Activated T-cell treated with anti-CD3 and anti-CD28 coated beads, Interleukin-2, amount 50 U/mL, for 72 hours (primary cell): ENCODE measurements at regions not wholly inside any gene's neighbourhood (a gene's known extent, or its start where the extent isn't known, plus 50 kb on each side); places are given as distances from the start of the nearest gene placed in this dataset.

Source experiments
- ATAC-seq, 2 donors: fragments of 150-1000 bp; cut with Tn5 transposase; replicated peaks in 1 of 2; 2 replicates each; pipeline ENCODE4 v1.10.0; 2021; ENCODE audit warnings: moderate library complexity in 2 of 2, mild to moderate bottlenecking in 1 of 2
- DNase-seq, 2 donors: peaks; one replicate each; pipeline ENCODE4 v3.0.0; 2021 to 2022; ENCODE audit warnings: mixed read lengths in 1 of 2
- H3K27ac Mint-ChIP-seq: one replicate; pipeline ENCODE4 v1.8.0; 2022; ENCODE audit warnings: mild to moderate bottlenecking, moderate library complexity, mixed read lengths
- H3K27me3 Mint-ChIP-seq: one replicate; pipeline ENCODE4 v1.8.0; 2022; ENCODE audit warnings: low read depth, mixed read lengths
- H3K36me3 Mint-ChIP-seq, 2 donors: one replicate each; pipeline ENCODE4 v1.8.0; 2022; ENCODE audit warnings: mixed read lengths in 2 of 2, mild to moderate bottlenecking in 1 of 2; ENCODE audit not compliant: insufficient read depth in 2 of 2
- H3K4me1 Mint-ChIP-seq: one replicate; pipeline ENCODE4 v1.8.0; 2022; ENCODE audit warnings: low read depth, mixed read lengths
- H3K4me3 Mint-ChIP-seq, 2 donors: one replicate each; pipeline ENCODE4 v1.8.0; 2022; ENCODE audit warnings: mild to moderate bottlenecking in 2 of 2, mixed read lengths in 2 of 2, moderate library complexity in 2 of 2
- H3K9me3 Mint-ChIP-seq, 2 donors: one replicate each; pipeline ENCODE4 v1.8.0; 2022; ENCODE audit warnings: mixed read lengths in 2 of 2

DNA sequence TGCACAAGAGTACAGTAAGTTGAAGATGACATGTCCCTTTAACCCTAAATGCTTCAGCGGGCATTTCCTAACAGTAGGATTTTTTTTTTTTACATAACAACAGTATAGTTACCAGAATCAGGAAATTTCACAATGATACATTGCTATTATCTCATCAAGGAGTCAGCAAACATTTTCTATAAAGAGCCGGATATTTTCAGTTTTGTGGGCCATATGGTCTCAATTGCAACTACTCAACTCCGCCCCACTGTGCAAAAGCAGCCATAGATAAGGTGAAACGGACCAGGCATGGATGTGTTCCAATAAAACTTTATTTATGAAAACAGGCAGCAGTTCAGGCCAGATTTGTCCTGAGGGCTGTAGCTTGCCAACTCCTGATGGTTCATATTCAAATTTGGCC lies 130.6 kb downstream of the SMAD6 start:
- ATAC-seq, result no peak
- H3K27me3 Mint-ChIP-seq, result no peaks in the 10 kb centered on the region
- H3K27ac Mint-ChIP-seq, result no peak overlapping the region
- no peak for DNase-seq
- H3K4me1 Mint-ChIP-seq, result no peaks in the 10 kb centered on the region
- no peaks in the 10 kb centered on the region for H3K9me3 Mint-ChIP-seq
- H3K36me3 Mint-ChIP-seq, result no peaks in the 10 kb centered on the region
- H3K4me3 Mint-ChIP-seq, result no peak overlapping the region

DNA sequence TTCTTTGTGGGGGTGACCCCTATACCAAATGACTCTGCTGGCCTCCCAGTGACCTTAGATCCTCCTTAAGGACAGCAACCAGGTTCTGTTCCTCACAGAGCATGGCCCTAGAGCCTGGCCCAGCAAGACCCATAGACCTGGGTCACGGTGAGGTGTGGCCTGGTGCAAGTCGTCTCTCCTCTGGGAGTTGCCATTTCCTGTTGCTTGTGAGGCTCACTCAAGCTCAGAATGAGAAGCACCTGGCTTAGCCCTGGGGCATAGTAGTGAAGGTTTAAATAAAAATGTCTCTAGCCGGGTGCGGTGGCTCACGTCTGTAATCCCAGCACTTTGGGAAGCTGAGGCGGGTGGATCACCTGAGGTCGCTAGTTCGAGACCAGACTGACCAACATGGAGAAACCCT lies 131.3 kb downstream of the SMAD6 start:
- DNase-seq, result no peak
- no peak for ATAC-seq
- no peak overlapping the region for H3K4me3 Mint-ChIP-seq

DNA sequence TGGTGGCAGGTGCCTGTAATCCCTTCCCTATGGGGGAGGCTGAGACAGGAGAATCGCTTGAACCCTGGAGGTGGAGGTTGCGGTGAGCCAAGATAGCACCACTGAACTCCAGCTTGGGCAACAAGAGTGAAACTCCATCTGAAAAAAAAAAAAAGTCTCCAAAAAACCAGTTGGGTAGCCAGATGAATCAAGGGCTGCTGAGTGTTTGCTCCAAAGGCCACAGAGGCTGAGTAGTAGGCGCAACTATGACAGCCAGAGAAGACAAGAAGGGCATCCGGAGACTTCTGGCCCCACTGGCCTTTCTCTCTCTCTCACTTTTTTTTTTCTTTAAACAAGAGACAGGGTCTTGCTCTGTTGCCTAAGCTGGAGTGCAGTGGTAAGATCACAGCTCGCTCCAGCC lies 131.8 kb downstream of the SMAD6 start:
- Mint-ChIP-seq H3K9me3 (no peaks in the 10 kb centered on the region), H3K4me1 (no peaks in the 10 kb centered on the region), H3K36me3 (no peaks in the 10 kb centered on the region), H3K27ac (no peak overlapping the region), H3K4me3 (no peak overlapping the region), H3K27me3 (no peaks in the 10 kb centered on the region)
- no peak for ATAC-seq
- no peak for DNase-seq

More for the DNA sequence above, 131.3 kb downstream of the SMAD6 start:
- H3K36me3 Mint-ChIP-seq, result no peaks in the 10 kb centered on the region
- no peaks in the 10 kb centered on the region for H3K9me3 Mint-ChIP-seq
- H3K27me3 Mint-ChIP-seq, result no peaks in the 10 kb centered on the region
- H3K27ac Mint-ChIP-seq, result no peak overlapping the region
- H3K4me1 Mint-ChIP-seq, result no peaks in the 10 kb centered on the region

DNA sequence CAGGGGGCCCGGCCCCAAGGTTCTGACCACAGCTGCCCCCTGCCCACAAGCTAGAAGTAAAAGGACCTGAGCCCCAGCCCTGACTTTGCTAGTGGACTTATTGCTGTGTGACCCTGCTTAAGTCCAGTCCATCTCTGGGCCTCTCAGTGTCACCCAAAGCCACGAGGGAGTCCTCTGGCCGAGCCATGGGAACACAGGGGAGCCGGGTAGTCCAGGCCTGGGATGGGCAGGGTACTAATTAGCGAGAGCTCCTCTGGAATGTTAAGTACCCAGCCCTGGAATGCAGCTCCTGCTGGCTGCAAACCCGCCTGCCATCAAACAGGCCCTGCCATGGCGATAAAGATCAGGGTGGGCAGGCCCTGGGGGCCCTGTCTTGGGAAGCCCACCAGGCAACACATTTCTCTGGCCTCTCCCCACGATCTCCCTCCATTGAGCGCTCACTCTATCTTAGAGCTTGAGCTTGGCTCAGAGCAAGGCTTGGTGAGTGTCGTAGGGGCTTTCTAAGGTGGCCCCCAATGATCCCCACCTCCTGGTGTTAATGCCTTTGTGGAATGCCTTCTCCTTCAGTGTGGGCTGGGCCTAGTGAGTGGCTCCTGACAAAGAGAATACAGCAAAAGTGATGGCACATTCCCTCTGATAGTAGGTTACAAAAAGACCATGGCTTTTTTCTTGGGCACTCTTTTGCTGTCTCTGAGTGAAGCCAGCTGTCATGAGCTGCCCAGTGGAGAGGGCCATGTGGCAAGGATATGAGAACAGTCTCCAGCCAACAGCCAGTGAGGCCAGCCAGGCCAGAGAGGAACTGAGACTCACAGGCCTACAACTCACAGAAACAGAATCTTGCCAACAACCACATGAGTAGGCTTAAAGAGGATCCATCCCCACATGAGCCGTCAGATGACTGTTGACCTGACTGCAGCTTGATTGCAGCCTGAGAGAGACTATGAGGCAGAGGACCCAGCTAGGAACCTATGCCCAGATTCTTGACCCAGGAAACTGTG lies 133.1 kb downstream of the SMAD6 start:
- no peaks in the 10 kb centered on the region for H3K4me1 Mint-ChIP-seq
- DNase-seq, result no peak
- no peaks in the 10 kb centered on the region for H3K9me3 Mint-ChIP-seq
- H3K27me3 Mint-ChIP-seq, result peaks cover 7% of the 10 kb centered on the region
- H3K27ac Mint-ChIP-seq, result no peak overlapping the region
- ATAC-seq, result no peak
- no peak overlapping the region for H3K4me3 Mint-ChIP-seq
- H3K36me3 Mint-ChIP-seq, result no peaks in the 10 kb centered on the region

DNA sequence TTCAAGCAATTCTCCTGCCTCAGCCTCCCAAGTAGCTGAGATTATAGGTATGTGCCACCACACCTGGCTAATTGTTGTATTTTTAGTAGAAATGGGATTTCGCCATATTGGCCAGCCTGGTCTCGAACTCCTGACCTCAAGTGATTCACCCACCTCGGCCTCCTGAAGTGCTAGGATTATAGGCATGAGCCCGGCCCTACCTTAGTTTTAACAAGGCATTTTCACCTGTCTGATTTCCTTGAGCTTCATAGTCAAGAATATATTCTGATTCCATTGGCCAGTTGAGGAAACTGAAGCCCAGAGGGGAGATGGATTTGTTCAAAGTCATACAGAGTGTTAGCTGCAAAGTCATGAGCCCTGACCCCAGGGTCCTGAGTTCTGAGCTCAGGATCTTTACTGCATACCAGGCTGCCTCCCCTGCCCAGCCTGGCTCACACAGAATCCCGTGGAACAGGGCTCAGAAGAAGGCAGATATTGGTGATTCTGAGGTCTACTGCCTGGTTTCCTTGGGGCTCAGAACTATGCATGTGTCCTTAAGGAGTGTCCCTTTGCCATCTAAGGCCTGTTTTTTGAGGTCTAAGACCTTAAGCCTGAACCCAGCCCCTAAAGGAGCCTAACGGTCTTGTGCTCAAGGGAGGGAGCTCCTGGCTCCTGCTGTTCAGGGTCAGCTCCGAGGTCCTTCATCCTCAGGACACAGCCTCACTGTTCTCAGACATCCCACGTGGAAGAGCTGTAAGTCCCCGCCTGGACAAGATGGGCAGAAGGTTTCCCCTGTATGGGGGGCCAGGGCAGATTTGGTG lies 134.4 kb downstream of the SMAD6 start:
- no peak for DNase-seq
- Mint-ChIP-seq H3K27ac (no peak overlapping the region), H3K36me3 (no peaks in the 10 kb centered on the region), H3K27me3 (peaks cover 13% of the 10 kb centered on the region), H3K4me1 (no peaks in the 10 kb centered on the region), H3K4me3 (no peak overlapping the region), H3K9me3 (no peaks in the 10 kb centered on the region)
- no peak for ATAC-seq

DNA sequence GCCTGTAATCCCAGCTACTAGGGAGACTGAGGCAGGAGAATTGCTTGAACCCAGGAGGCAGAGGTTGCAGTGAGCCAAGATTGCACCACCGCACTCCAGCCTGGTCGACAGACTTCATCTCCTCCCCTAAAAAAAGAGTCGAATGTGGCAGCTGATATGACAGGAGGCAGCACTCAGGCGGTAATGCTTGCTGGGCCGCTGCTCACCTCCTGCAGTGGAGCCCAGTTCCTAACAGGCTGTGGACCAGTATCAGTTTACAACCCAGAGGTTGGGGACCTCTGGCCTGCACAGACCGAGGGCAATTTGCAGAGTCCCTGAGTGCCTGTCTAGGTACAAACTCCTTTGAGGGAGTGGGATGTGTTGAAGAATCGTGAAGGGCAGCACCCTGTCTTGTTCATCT lies 136.2 kb downstream of the SMAD6 start:
- Mint-ChIP-seq H3K27me3 (peaks cover 26% of the 10 kb centered on the region), H3K9me3 (no peaks in the 10 kb centered on the region), H3K36me3 (no peaks in the 10 kb centered on the region), H3K4me3 (no peak overlapping the region), H3K4me1 (no peaks in the 10 kb centered on the region), H3K27ac (no peak overlapping the region)
- DNase-seq (no peak), ATAC-seq (no peak)

- H3K4me1 Mint-ChIP-seq, result no peaks in the 10 kb centered on the region
- no peak overlapping the region for H3K27ac Mint-ChIP-seq
- H3K4me3 Mint-ChIP-seq, result no peak overlapping the region
- H3K36me3 Mint-ChIP-seq, result no peaks in the 10 kb centered on the region
- peaks cover 31% of the 10 kb centered on the region for H3K27me3 Mint-ChIP-seq
- H3K9me3 Mint-ChIP-seq, result no peaks in the 10 kb centered on the region
- ATAC-seq, result no peak
- no peak for DNase-seq
Measured at GRCh38 chr15:66838671-66839239, 136.7 kb downstream of the SMAD6 start.

GRCh38 chr15:66839506-66840112 lies 137.6 kb downstream of the SMAD6 start:
- Mint-ChIP-seq H3K9me3 (no peaks in the 10 kb centered on the region), H3K36me3 (no peaks in the 10 kb centered on the region), H3K27ac (no peak overlapping the region), H3K4me3 (no peak overlapping the region), H3K4me1 (no peaks in the 10 kb centered on the region), H3K27me3 (peaks cover 40% of the 10 kb centered on the region)
- ATAC-seq (no peak), DNase-seq (no peak)

GRCh38 chr15:66840615-66841390 lies 138.8 kb downstream of the SMAD6 start:
- no peaks in the 10 kb centered on the region for H3K36me3 Mint-ChIP-seq
- H3K9me3 Mint-ChIP-seq, result no peaks in the 10 kb centered on the region
- DNase-seq (no peak), ATAC-seq (no peak)
- peaks cover 50% of the 10 kb centered on the region for H3K27me3 Mint-ChIP-seq
- H3K4me1 Mint-ChIP-seq, result no peaks in the 10 kb centered on the region
- H3K4me3 Mint-ChIP-seq, result no peak overlapping the region
- H3K27ac Mint-ChIP-seq, result no peak overlapping the region

DNA sequence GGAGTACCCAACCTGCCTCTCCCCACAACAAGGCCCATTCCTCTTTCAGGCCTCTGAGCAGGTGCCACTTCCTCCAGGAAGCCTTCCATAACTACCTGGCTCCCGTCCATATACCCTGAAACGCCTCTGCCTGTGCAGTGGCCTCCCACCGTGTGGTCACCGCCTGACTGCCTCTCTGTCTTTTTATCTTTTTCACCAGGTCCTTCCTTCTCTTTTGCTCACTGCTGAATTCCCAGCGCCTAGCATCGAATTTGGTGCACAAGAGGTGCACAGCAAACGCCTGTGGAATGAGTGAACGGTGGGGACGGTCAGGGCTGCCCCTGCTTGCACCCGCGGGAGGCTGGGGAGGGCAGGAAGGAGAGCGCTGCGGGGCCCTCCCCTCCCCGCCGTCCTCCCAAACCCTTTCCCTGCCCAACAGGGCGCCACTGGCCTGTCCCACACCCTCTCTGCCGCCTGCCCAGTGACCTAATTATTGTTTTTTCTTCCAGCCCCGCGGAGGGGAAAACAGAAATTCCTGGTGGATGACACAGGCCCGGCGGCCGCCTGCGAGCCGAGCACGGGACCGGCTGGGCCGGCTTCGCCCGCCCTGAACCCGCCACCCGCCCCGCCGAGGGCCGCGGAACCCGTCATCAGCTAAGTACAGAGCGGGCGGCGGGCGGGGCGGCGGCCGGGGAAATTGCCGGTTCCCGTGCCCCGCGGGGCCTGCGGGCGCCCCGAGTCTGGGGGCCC lies 140.1 kb downstream of the SMAD6 start:
- ATAC-seq (peak; percentile 81 to 83), DNase-seq (peak; percentile 35 to 42)
- Mint-ChIP-seq H3K4me1 (no peaks in the 10 kb centered on the region), H3K9me3 (no peaks in the 10 kb centered on the region), H3K27me3 (peaks cover 55% of the 10 kb centered on the region), H3K36me3 (no peaks in the 10 kb centered on the region), H3K27ac (no peak overlapping the region), H3K4me3 (peak overlapping the region in 1 of 2 donors; percentile 68)

GRCh38 chr15:66842710-66843441 lies 140.8 kb downstream of the SMAD6 start:
- H3K27me3 Mint-ChIP-seq, result peaks cover 55% of the 10 kb centered on the region
- H3K4me3 Mint-ChIP-seq, result peak overlapping the region in 1 of 2 donors; percentile 39

More at GRCh38 chr15:66842710-66843441, 140.8 kb downstream of the SMAD6 start:
- peak; percentile 39 to 60 for ATAC-seq
- H3K9me3 Mint-ChIP-seq, result no peaks in the 10 kb centered on the region
- peak in 1 of 2 donors; percentile 6 for DNase-seq
- no peaks in the 10 kb centered on the region for H3K4me1 Mint-ChIP-seq
- H3K36me3 Mint-ChIP-seq, result no peaks in the 10 kb centered on the region
- no peak overlapping the region for H3K27ac Mint-ChIP-seq
